ENCODE measurements at regions not wholly inside any gene's neighbourhood (a gene's known extent, or its start where the extent isn't known, plus 50 kb on each side); places are given as distances from the start of the nearest gene placed in this dataset.

- H3K27me3 Mint-ChIP-seq, result peaks cover 28% of the 10 kb centered on the region
- peaks cover 12% of the 10 kb centered on the region for H3K4me1 Mint-ChIP-seq (ENCODE audit: unreplicated experiment)
- peaks cover 5% of the 10 kb centered on the region for H3K9me3 Mint-ChIP-seq
- no peaks in the 10 kb centered on the region for H3K36me3 Mint-ChIP-seq
- no peak for TF ChIP-seq CTCF (conservative IDR thresholded peaks at IDR 0.05)
- no peak overlapping the region for H3K4me3 Mint-ChIP-seq
- no peak for DNase-seq (ENCODE audit: extremely low spot score, unreplicated experiment)
- H3K27ac Mint-ChIP-seq, result no peak overlapping the region
These were observed 180.4 kb upstream of the GALNT2 start for GRCh38 chr1:229886636-229887035.

GRCh38 chr1:229887043-229887822 is 179.8 kb upstream of the GALNT2 start:
- no peak for DNase-seq (ENCODE audit: extremely low spot score, unreplicated experiment)
- Mint-ChIP-seq H3K27me3 (peaks cover 31% of the 10 kb centered on the region), H3K9me3 (peaks cover 8% of the 10 kb centered on the region), H3K27ac (no peak overlapping the region), H3K4me3 (no peak overlapping the region), H3K36me3 (no peaks in the 10 kb centered on the region), H3K4me1 (ENCODE audit: unreplicated experiment) (peaks cover 12% of the 10 kb centered on the region)
- no peak for TF ChIP-seq CTCF (conservative IDR thresholded peaks at IDR 0.05)

DNA sequence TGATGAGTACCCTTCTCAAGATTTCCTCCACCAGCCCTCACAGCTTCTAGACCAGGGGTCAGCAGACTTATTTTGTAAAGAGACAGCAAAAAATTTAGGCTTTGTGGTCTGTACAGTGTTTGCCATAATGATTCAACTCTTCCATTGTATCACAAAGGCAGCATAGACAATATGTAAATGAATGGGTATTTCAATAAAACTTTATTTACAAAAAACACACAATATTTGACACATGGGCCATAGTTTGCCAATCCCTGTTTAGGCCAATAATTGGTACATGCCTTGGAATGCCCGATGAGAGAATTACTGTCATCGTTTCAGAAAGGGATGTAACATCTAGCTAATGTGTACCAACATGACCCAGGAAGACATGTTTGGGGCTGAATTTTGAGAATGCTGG is 178.9 kb upstream of the GALNT2 start:
- Mint-ChIP-seq H3K27me3 (peaks cover 22% of the 10 kb centered on the region), H3K27ac (no peak overlapping the region), H3K4me1 (ENCODE audit: unreplicated experiment) (peaks cover 6% of the 10 kb centered on the region), H3K36me3 (no peaks in the 10 kb centered on the region), H3K9me3 (peaks cover 11% of the 10 kb centered on the region), H3K4me3 (no peak overlapping the region)
- no peak for DNase-seq (ENCODE audit: extremely low spot score, unreplicated experiment)
- TF ChIP-seq CTCF (conservative IDR thresholded peaks at IDR 0.05), result no peak

DNA sequence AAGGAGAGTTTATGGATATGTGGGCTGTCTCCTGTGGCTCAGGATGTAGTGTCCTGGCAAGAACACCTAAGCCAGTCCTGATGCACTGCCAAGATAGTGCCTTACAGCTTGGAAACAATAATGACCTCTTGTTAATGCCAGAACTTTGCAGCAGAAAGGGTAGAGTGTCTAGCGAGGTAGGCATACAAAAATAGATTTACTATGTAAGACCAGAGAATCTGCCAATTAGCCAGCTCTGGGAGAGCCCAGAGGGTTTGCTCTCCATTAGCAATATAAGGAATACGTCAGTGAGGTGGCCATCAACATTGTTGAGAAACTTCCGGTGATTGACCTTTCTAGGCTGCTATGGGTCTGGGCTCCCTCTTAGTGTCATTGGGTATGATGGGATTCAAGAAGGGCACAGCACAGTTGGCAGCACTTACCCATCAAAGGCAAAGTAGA is 178.5 kb upstream of the GALNT2 start:
- Mint-ChIP-seq H3K4me3 (no peak overlapping the region), H3K4me1 (ENCODE audit: unreplicated experiment) (peaks cover 3% of the 10 kb centered on the region), H3K9me3 (peaks cover 11% of the 10 kb centered on the region), H3K27me3 (peaks cover 22% of the 10 kb centered on the region), H3K27ac (no peak overlapping the region), H3K36me3 (no peaks in the 10 kb centered on the region)
- TF ChIP-seq CTCF (conservative IDR thresholded peaks at IDR 0.05), result no peak
- DNase-seq (ENCODE audit: extremely low spot score, unreplicated experiment), result no peak

DNA sequence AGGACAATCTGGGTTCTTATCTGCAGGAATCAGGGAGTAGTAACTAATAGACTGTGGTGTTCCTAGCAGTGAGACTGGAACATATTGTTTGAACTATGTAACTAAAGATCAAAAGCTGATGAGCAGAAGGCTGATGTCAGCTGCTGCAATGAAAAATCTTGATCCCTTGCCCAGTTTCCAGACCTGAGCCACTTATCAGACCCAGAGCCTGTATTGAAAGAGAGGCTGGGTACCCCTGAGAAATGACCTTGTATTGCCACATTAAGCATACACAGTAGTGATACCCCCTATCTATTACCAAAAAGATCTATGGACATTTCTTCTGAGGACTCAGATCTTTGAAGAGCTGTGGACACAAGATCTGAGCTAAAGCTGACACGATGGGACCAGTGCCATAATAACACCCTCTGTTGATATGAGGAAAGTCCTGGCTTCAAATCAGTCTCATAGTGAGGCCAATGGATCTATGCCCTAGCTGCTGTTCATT is 178.0 kb upstream of the GALNT2 start:
- Mint-ChIP-seq H3K4me3 (no peak overlapping the region), H3K27me3 (peaks cover 18% of the 10 kb centered on the region), H3K4me1 (ENCODE audit: unreplicated experiment) (no peaks in the 10 kb centered on the region), H3K27ac (no peak overlapping the region), H3K36me3 (no peaks in the 10 kb centered on the region), H3K9me3 (peaks cover 11% of the 10 kb centered on the region)
- no peak for DNase-seq (ENCODE audit: extremely low spot score, unreplicated experiment)
- no peak for TF ChIP-seq CTCF (conservative IDR thresholded peaks at IDR 0.05)

All from type B pancreatic cell (in vitro differentiated cells).